HTR-8/SVneo (cell line): ENCODE measurements at regions not wholly inside any gene's neighbourhood (a gene's known extent, or its start where the extent isn't known, plus 50 kb on each side); places are given as distances from the start of the nearest gene placed in this dataset.
"Not testable (repeated sequence)": the region's sequence is repeated elsewhere in the genome, so short reads cannot be mapped to it uniquely, and the experiment has no call there.

Experiments
- DNase-seq: peaks from one replicate; pipeline ENCODE4 v3.0.0; 2011; ENCODE audit warnings: low spot score, mixed read lengths; ENCODE audit not compliant: insufficient read length
- FAIRE-seq: peaks from 2 replicates; lab custom pipeline; 2011; peaks lifted over from hg19 to GRCh38; lab: Jason Lieb, UNC

GRCh38 chr5:66345281-66345680 is 201.2 kb downstream of the SREK1 start:
- FAIRE-seq = no peak
- DNase-seq = no peak

GRCh38 chr5:66346869-66347268 is 202.8 kb downstream of the SREK1 start:
- FAIRE-seq (no peak), DNase-seq (no peak)

DNA sequence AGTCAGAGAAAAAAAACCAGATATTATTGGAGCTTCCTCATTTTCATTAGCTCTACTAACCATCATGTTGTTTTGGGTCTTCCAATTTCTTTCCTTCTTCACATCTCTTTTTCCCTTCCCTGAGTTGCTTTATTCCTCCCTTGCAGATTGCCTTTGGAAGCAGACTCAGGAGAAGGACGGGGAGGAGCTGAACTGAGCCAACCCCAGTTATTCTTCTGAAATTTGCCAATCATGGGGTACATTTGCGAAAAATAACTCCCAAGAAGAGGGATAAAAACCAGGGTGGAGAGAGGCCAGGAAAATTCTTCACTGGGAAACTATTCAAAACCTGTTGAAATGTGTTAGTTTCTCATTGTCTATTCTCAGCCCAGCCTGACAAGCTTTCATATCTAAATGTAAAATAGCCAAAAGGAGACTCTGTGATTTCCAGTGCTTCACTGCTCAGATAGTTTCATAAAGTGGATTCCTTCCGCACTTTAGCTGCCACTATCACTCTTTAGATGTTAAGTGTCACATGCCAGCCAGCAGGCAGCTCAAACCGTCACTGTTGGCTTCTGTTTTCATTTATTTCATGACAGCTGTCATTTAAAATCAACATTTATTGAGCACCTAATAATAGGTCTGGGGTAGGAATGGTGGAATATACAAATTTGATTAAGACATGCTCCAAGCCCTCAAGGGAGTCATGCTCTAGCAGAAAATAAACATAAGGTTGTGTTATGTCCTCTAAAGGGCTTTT is 204.5 kb downstream of the SREK1 start:
- DNase-seq (no peak), FAIRE-seq (no peak)

GRCh38 chr5:66351813-66352212 is 207.7 kb downstream of the SREK1 start:
- no peak for DNase-seq
- FAIRE-seq = no peak

DNA sequence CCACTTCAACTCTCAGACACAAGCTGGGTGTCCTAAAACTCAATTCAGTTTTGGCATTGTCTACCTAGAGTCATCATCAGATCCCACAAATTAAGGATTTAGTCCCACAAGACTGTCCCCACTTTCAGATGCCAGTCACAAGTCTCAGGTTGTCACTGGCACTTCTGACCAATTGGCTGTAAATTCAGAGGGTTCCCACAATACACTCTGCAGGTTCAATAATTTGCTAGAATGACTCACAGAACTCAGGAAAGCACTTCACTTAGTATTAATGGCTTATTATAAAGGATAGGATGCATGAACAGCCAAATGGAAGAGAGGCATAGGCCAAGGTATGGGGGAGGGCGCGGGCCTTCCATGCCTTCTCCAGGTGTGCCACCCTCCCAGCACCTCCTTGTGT is 209.1 kb downstream of the SREK1 start:
- FAIRE-seq (no peak), DNase-seq (no peak)

DNA sequence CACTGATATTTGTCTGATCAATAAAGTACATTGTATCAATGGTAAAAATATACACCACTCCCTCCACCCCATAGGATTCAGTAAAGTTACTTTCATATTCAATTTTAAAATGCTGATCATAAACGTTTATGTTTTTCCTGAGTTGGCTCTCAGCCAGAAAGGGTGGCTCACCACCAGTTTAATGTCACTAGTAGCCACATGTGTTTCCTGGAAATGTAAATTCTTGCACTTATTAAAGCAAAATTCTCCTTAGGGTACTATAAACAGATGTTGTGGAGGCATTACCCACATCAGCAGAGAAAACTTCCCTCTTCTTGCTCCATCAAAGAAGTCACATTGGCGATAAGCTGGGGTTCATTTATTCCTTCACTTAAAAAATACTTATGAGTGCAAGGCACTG is 210.3 kb downstream of the SREK1 start:
- DNase-seq (no peak), FAIRE-seq (no peak)

GRCh38 chr5:66356011-66356565 is 212.0 kb downstream of the SREK1 start:
- FAIRE-seq (no peak), DNase-seq (no peak)

GRCh38 chr5:66358741-66359140 is 214.6 kb downstream of the SREK1 start:
- DNase-seq = no peak
- FAIRE-seq = no peak

- DNase-seq = no peak
- FAIRE-seq = no peak
Measured at GRCh38 chr5:66361070-66361469, 217.0 kb downstream of the SREK1 start.

DNA sequence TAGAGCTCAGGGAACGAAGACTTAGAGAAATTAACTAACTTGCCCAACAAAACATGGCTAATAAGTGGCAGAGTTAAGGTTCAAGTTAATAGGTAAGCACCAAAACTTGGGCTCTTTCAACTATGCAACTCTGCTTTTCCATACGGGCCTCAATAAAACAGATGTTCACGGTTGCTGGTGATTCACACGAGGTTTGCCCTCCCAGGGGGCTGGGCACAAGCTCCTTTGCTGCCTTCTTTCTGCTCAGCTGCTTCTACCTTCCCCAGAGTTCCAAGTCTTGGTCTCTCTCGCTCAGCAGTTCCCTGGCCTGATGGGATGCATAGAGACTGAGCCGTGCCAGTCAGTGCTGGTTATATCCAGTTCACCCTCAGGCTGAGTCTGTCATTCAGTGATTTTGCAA is 217.9 kb downstream of the SREK1 start:
- FAIRE-seq = no peak

DNA sequence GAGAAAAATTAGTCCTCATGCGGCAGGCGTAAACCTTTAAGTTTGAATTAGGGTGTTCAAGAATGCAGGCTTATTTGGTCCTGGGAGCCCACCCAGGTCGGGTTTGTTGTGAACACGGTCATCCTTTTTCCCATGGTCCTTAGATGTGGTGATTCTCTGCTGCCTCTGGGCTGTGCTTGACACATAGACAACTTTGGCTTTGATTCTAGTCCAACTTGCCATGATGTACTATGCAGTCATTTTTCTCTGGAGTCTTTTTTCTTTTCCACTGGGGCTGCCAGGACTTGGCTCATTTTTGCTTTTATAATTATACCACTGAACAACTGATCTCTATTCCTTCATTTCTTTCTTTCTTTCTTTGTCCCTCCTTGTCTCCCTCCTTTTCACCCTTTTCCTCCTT is 218.6 kb downstream of the SREK1 start:
- DNase-seq (no peak), FAIRE-seq (no peak)

More for the DNA sequence above, 217.9 kb downstream of the SREK1 start:
- DNase-seq = no peak

DNA sequence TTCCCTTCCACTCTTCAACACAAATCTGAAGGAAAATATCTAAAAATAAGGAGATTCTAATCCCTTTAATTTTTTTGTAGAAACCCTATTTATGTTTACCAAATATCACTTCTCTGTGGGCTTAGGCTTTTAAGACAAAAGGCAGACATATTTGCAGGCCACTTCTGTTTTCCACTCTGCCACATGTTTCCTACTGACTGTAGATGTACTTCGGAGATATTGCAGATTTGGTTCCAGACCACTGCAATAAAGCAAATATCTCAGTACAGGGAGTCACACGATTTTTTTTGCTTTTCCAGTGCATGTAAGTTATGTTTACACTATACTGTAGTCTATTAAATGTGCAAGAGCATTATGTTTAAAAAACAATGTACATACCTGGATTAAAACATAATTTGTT is 219.0 kb downstream of the SREK1 start:
- DNase-seq = no peak

GRCh38 chr5:66364186-66364585 is 220.1 kb downstream of the SREK1 start:
- no peak for DNase-seq
- no peak for FAIRE-seq

More for the DNA sequence above, 219.0 kb downstream of the SREK1 start:
- no peak for FAIRE-seq

DNA sequence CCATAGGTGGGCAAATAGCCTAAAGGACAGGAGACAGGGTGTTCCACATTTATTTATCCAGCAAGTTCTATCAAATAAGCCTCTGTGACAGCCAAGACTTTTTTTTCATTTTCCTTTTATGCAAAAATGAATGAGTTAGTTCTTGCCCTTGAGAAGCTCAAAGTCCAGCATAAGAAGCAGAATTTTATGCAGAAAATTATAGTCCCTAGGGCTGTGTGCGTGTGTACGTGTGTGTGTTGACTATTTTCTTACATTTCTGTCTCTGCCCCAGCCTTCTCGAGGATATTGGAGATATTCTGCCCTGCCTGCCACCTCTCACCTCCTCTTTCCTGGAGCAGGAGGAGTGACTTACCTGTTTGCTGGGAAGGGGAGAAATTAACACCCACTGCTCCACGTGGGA is 221.9 kb downstream of the SREK1 start:
- FAIRE-seq (no peak), DNase-seq (no peak)

DNA sequence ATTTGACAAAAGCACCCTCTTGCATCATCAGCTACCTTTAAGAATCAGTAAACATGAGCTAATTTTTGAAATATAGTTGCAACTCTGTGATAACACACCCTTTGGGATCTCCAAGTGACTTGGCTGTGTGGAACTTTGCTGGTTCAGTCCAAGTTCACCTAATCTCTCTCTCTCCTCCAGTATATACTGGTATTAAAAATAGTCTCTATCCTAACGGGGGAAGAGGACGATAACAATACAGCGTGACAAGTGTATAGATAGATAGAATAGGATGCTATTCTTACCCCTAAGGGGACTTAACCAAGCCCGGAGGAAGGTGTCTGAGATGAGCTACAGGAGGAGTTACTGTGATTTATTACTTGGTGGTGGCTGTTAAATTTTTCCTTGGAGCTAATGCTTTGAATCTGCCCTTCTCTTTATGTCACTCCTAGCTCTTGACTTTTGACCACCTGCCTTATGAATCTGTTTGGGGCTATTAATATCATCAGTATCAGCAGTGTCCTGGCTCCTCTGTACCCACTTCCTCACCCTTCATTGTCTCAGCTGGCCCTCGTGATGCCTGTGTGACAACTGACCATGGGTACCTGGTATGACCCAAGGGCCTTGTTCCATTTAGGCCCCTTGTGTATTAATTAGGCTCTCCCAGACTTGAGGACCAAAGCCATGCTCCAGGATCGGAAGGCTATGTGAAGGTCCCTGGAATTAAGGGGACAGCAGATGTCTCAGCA is 223.9 kb downstream of the SREK1 start:
- DNase-seq = no peak
- FAIRE-seq = no peak

DNA sequence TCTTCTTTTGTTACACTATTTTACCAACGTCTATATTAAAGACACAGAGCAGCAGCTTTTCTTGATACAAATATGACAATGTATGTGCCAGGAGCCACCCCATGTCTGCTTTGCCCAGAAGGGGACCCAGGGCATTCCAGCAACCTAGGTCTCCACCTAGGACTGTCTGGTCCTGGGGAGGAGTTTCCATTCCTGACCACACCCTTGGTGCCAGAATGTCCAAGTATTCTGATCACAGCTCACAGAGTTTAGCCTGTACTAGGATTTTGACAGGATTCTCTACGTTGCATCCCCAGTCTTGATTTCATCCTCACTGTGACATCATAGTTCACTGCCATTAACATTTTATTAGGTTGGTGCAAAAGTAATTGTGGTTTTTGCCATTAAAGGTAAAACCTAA is 224.7 kb downstream of the SREK1 start:
- FAIRE-seq (no peak), DNase-seq (no peak)

DNA sequence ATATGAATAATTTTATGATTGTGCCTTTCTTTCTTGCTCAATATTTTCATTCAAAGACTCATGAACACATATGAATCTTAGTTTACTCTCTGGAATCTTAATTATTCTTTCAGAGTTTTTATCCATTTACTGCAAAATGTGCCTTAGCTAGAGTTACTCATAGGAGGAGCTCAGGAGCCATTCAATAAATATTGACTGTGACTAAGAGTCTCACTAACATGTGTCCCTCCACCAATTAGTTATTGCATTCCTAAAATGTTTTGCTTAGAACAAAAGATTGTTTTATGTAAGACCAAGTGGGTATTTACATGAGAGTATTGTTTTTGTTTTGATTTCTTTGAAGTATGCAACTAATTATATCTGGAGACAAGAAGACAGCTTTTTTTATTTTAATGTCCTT is 218.4 kb upstream of the MAST4 start:
- DNase-seq = no peak
- FAIRE-seq = no peak

DNA sequence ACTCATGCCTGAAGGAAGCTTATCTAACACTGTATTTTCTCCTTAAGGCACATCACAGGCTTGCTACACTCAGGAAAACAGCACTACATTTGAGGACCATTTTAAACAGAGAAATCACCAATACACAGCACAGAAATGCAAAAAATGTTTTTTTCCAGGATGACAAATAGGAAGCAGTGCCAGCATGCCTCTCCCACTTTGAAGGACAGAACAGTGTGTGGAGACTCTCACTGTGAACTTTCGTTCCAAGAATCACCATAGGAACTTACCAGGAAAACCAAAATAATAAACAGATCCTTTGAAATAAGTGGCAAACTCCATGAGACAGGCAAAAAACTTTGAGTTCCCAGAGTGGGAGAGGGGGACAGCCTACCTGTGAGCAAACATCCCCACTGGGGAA is 217.8 kb upstream of the MAST4 start:
- DNase-seq (no peak), FAIRE-seq (no peak)

DNA sequence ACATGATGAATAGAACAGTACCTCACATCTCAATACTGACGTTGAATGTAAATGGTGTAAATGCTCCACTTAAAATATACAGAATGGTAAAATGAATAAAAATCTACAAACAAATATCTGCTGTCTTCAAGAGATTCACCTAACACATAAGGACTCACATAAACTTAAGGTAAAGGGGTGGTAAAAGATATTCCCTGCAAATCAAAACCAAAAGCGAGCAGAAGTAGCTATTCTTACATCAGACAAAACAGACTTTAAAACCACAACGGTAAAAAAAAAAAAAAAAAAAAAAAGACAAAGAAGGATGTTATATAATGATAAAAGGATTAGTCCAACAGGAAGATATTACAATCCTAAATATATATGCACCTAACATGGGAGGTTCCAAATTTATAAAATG is 214.0 kb upstream of the MAST4 start:
- no peak for FAIRE-seq
- no peak for DNase-seq

GRCh38 chr5:66405145-66405544 is 191.0 kb upstream of the MAST4 start:
- not testable (repeated sequence) for DNase-seq, FAIRE-seq

DNA sequence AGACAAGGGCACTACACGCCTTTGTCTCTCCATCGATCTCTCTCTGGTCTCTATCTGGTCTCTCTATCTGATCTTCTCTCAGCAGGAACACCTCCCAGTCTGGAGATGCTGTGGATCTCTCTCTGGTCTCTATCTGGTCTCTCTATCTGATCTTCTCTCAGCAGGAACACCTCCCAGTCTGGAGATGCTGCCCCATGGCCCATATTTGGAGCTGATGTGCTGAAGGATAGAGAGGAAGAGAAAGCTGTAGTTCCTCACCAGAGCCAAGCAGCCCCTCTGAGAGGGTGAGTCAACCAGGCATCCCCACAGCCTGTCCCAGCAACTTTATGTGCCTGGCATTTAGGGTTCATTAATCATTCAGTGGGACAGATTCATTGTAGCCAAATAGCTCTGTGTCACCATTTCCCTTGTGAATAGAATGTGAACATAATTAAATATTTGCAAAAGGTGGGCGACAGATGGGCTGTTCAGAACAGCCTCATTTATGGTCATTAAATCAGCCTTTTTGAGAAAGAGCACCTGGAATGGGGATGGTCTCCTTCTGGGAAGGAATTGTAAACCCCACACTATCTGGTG is 189.3 kb upstream of the MAST4 start:
- FAIRE-seq (no peak), DNase-seq (no peak)
